ENCODE measurements at regions not wholly inside any gene's neighbourhood (a gene's known extent, or its start where the extent isn't known, plus 50 kb on each side); places are given as distances from the start of the nearest gene placed in this dataset.

DNA sequence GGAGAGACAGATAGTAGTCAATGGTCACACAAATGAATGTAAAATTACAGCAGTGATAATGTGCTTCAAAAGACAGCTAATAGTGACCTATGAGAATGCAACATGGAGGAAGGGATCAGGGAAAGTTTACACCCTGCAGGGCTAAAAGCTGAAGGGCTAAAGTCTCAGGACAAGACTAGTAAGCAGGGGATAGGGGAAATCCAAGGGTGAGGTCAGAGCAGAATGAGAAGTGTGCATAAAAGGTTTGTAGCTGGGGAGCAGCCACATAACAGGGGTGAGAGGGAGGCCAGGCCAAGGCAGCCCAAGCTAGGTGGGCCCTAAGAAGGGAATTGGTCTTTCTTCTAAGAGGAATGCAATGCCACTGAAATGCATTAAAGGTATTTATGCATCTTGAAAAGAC is 746.3 kb downstream of the SATB2 start:
- TF ChIP-seq, protein P1, sequence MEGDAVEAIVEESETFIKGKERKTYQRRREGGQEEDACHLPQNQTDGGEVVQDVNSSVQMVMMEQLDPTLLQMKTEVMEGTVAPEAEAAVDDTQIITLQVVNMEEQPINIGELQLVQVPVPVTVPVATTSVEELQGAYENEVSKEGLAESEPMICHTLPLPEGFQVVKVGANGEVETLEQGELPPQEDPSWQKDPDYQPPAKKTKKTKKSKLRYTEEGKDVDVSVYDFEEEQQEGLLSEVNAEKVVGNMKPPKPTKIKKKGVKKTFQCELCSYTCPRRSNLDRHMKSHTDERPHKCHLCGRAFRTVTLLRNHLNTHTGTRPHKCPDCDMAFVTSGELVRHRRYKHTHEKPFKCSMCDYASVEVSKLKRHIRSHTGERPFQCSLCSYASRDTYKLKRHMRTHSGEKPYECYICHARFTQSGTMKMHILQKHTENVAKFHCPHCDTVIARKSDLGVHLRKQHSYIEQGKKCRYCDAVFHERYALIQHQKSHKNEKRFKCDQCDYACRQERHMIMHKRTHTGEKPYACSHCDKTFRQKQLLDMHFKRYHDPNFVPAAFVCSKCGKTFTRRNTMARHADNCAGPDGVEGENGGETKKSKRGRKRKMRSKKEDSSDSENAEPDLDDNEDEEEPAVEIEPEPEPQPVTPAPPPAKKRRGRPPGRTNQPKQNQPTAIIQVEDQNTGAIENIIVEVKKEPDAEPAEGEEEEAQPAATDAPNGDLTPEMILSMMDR (optimal IDR thresholded peaks at IDR 0.05 in 1 of 3, IDR thresholded peaks at IDR 0.05 in 1 of 3, conservative IDR thresholded peaks at IDR 0.05 in 1 of 3; ENCODE audit: extremely low read depth in 1 of 3, insufficient read depth in 2 of 3, low read length in 3 of 3): no peak
- no peak for TF ChIP-seq EZH2 (IDR thresholded peaks at IDR 0.05; ENCODE audit: low read length)

Measured in keratinocyte (primary cell).